ENCODE measurements at regions not wholly inside any gene's neighbourhood (a gene's known extent, or its start where the extent isn't known, plus 50 kb on each side); places are given as distances from the start of the nearest gene placed in this dataset.

DNA sequence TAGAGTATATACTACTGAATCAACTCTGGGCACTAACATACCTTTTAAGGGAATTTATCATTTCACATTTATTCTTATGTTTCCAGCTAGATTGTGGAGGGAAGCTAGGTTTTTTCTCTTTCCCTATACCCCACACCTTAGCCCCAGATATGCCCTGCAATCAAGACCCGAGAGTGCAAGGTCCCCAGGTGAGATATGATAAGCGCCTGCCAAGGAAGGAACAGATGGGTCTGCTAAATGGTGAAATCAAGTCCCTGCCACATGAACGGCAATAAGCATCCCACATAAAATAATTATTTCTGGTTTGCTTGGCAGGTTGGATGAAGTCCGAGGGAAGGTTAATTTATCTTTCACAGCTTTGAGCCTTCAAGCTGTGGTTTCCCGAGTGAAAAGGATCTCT lies 195.5 kb downstream of the TOX3 start:
- TF ChIP-seq, protein P1, sequence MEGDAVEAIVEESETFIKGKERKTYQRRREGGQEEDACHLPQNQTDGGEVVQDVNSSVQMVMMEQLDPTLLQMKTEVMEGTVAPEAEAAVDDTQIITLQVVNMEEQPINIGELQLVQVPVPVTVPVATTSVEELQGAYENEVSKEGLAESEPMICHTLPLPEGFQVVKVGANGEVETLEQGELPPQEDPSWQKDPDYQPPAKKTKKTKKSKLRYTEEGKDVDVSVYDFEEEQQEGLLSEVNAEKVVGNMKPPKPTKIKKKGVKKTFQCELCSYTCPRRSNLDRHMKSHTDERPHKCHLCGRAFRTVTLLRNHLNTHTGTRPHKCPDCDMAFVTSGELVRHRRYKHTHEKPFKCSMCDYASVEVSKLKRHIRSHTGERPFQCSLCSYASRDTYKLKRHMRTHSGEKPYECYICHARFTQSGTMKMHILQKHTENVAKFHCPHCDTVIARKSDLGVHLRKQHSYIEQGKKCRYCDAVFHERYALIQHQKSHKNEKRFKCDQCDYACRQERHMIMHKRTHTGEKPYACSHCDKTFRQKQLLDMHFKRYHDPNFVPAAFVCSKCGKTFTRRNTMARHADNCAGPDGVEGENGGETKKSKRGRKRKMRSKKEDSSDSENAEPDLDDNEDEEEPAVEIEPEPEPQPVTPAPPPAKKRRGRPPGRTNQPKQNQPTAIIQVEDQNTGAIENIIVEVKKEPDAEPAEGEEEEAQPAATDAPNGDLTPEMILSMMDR (conservative IDR thresholded peaks at IDR 0.05; ENCODE audit: low read depth in 2 of 2): no peak
- TF ChIP-seq POLR2AphosphoS5 (IDR thresholded peaks at IDR 0.05; ENCODE audit: low read depth) (no peak), EZH2 (IDR thresholded peaks at IDR 0.05; ENCODE audit: low read depth, unreplicated experiment) (no peak), CREB1 (CRISPR knock-in tag; IDR thresholded peaks at IDR 0.05; ENCODE audit: low read depth) (no peak), ZNF114 (CRISPR knock-in tag; IDR thresholded peaks at IDR 0.05) (no peak), JUNB (IDR thresholded peaks at IDR 0.05; ENCODE audit: unreplicated experiment) (no peak)
- TF ChIP-seq, protein P2, sequence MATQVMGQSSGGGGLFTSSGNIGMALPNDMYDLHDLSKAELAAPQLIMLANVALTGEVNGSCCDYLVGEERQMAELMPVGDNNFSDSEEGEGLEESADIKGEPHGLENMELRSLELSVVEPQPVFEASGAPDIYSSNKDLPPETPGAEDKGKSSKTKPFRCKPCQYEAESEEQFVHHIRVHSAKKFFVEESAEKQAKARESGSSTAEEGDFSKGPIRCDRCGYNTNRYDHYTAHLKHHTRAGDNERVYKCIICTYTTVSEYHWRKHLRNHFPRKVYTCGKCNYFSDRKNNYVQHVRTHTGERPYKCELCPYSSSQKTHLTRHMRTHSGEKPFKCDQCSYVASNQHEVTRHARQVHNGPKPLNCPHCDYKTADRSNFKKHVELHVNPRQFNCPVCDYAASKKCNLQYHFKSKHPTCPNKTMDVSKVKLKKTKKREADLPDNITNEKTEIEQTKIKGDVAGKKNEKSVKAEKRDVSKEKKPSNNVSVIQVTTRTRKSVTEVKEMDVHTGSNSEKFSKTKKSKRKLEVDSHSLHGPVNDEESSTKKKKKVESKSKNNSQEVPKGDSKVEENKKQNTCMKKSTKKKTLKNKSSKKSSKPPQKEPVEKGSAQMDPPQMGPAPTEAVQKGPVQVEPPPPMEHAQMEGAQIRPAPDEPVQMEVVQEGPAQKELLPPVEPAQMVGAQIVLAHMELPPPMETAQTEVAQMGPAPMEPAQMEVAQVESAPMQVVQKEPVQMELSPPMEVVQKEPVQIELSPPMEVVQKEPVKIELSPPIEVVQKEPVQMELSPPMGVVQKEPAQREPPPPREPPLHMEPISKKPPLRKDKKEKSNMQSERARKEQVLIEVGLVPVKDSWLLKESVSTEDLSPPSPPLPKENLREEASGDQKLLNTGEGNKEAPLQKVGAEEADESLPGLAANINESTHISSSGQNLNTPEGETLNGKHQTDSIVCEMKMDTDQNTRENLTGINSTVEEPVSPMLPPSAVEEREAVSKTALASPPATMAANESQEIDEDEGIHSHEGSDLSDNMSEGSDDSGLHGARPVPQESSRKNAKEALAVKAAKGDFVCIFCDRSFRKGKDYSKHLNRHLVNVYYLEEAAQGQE (IDR thresholded peaks at IDR 0.05; ENCODE audit: unreplicated experiment): no peak
- TF ChIP-seq, protein P3, sequence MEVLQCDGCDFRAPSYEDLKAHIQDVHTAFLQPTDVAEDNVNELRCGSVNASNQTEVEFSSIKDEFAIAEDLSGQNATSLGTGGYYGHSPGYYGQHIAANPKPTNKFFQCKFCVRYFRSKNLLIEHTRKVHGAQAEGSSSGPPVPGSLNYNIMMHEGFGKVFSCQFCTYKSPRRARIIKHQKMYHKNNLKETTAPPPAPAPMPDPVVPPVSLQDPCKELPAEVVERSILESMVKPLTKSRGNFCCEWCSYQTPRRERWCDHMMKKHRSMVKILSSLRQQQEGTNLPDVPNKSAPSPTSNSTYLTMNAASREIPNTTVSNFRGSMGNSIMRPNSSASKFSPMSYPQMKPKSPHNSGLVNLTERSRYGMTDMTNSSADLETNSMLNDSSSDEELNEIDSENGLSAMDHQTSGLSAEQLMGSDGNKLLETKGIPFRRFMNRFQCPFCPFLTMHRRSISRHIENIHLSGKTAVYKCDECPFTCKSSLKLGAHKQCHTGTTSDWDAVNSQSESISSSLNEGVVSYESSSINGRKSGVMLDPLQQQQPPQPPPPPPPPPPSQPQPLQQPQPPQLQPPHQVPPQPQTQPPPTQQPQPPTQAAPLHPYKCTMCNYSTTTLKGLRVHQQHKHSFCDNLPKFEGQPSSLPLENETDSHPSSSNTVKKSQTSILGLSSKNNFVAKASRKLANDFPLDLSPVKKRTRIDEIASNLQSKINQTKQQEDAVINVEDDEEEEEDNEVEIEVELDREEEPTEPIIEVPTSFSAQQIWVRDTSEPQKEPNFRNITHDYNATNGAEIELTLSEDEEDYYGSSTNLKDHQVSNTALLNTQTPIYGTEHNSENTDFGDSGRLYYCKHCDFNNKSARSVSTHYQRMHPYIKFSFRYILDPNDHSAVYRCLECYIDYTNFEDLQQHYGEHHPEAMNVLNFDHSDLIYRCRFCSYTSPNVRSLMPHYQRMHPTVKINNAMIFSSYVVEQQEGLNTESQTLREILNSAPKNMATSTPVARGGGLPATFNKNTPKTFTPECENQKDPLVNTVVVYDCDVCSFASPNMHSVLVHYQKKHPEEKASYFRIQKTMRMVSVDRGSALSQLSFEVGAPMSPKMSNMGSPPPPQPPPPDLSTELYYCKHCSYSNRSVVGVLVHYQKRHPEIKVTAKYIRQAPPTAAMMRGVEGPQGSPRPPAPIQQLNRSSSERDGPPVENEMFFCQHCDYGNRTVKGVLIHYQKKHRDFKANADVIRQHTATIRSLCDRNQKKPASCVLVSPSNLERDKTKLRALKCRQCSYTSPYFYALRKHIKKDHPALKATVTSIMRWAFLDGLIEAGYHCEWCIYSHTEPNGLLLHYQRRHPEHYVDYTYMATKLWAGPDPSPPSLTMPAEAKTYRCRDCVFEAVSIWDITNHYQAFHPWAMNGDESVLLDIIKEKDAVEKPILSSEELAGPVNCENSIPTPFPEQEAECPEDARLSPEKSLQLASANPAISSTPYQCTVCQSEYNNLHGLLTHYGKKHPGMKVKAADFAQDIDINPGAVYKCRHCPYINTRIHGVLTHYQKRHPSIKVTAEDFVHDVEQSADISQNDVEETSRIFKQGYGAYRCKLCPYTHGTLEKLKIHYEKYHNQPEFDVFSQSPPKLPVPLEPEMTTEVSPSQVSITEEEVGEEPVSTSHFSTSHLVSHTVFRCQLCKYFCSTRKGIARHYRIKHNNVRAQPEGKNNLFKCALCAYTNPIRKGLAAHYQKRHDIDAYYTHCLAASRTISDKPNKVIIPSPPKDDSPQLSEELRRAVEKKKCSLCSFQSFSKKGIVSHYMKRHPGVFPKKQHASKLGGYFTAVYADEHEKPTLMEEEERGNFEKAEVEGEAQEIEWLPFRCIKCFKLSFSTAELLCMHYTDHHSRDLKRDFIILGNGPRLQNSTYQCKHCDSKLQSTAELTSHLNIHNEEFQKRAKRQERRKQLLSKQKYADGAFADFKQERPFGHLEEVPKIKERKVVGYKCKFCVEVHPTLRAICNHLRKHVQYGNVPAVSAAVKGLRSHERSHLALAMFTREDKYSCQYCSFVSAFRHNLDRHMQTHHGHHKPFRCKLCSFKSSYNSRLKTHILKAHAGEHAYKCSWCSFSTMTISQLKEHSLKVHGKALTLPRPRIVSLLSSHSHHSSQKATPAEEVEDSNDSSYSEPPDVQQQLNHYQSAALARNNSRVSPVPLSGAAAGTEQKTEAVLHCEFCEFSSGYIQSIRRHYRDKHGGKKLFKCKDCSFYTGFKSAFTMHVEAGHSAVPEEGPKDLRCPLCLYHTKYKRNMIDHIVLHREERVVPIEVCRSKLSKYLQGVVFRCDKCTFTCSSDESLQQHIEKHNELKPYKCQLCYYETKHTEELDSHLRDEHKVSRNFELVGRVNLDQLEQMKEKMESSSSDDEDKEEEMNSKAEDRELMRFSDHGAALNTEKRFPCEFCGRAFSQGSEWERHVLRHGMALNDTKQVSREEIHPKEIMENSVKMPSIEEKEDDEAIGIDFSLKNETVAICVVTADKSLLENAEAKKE (CRISPR knock-in tag; IDR thresholded peaks at IDR 0.05): no peak
- TF ChIP-seq, protein P4, sequence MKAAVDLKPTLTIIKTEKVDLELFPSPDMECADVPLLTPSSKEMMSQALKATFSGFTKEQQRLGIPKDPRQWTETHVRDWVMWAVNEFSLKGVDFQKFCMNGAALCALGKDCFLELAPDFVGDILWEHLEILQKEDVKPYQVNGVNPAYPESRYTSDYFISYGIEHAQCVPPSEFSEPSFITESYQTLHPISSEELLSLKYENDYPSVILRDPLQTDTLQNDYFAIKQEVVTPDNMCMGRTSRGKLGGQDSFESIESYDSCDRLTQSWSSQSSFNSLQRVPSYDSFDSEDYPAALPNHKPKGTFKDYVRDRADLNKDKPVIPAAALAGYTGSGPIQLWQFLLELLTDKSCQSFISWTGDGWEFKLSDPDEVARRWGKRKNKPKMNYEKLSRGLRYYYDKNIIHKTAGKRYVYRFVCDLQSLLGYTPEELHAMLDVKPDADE (IDR thresholded peaks at IDR 0.05): no peak
